ENCODE measurements at regions not wholly inside any gene's neighbourhood (a gene's known extent, or its start where the extent isn't known, plus 50 kb on each side); places are given as distances from the start of the nearest gene placed in this dataset.

DNA sequence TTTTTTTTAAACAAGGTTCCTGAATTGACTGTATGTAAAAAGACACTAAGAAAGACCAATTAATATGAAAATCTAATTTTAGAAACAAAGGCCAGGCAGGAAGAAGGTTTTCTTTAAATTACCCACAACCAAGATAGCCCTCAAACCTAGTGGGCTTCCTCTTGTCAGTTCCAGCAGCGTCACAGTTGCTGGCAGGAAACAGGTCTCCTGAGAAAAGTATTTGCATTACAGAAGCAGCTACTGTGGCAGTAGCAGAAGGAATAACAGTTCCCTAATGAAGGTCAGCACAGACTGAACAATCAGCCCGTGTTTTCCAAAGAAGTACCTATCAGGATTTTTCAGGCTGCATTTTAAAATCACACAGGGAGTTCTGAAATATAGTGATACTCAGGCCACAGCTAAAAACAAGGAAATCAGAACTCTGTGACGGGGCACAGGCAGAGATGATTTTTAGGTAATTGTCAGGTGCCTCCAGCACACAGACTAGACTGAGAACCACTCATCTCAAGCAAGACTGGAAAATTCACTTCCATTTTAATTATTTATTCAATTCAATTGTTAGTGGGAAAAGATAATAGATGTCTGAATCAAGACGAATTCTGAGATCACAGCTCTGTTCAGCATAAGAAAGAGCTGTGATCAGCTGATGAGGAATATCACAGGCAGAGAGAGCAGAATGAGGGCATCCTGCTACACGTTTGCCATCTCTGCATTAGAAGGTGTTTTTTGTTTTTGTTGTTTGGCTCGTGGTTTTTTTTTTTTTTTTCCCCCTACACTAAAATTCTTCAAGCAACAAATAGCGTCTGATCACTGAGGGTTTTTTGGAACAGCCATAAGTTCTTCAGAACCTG lies 230.5 kb upstream of the KHDRBS2 start:
- H3K36me3 ChIP-seq (ENCODE audit: control insufficient read depth in 1 of 2, insufficient read depth in 2 of 2, low read depth in 1 of 2, low read length in 2 of 2) = no peaks in the 10 kb centered on the region
- peaks cover 4% of the 10 kb centered on the region for H3K9me3 ChIP-seq (ENCODE audit: control insufficient read depth, low read length)
- no peak overlapping the region for H3K14ac ChIP-seq (ENCODE audit: low read length in 2 of 2)
- no peak overlapping the region for H3K27ac ChIP-seq (ENCODE audit: low read length, poor library complexity, severe bottlenecking)
- H3K18ac ChIP-seq (ENCODE audit: low read depth in 1 of 2, low read length in 2 of 2) = no peak overlapping the region
- no peak overlapping the region for H3K23ac ChIP-seq (ENCODE audit: low read length in 2 of 2)
- no peaks in the 10 kb centered on the region for H3K79me1 ChIP-seq (replicated peaks; ENCODE audit: low read length, poor library complexity, severe bottlenecking)
- no peak overlapping the region for H2BK12ac ChIP-seq (ENCODE audit: low read length in 2 of 2)
- no peak overlapping the region for H3K9ac ChIP-seq (ENCODE audit: low read length)
- no peak overlapping the region for H2BK5ac ChIP-seq (ENCODE audit: low read depth, low read length, poor library complexity, severe bottlenecking)
- no peak overlapping the region for H3K4me2 ChIP-seq (ENCODE audit: low read length, poor library complexity, severe bottlenecking)
- H3K4me1 ChIP-seq (ENCODE audit: control insufficient read depth, insufficient read depth, low read depth, low read length) = no peaks in the 10 kb centered on the region
- no peaks in the 10 kb centered on the region for H3K27me3 ChIP-seq (ENCODE audit: control insufficient read depth in 1 of 2, insufficient read depth in 1 of 2, low read length in 2 of 2)
- no peak overlapping the region for H4K8ac ChIP-seq (ENCODE audit: low read length)
- no peak overlapping the region for H4K91ac ChIP-seq (ENCODE audit: low read length)
- no peak overlapping the region for H2AK5ac ChIP-seq (ENCODE audit: low read length, severe bottlenecking)
- H2AFZ ChIP-seq (ENCODE audit: low read depth, low read length) = no peak overlapping the region
- H2BK120ac ChIP-seq (ENCODE audit: low read depth, low read length) = no peak overlapping the region
- no peak overlapping the region for H2BK15ac ChIP-seq (ENCODE audit: low read depth, poor library complexity, severe bottlenecking)
- no peak overlapping the region for H3K4ac ChIP-seq (ENCODE audit: low read depth in 1 of 2, low read length in 2 of 2)
- H3K4me3 ChIP-seq (ENCODE audit: insufficient read depth in 1 of 2, low read depth in 1 of 2, low read length in 2 of 2) = no peak overlapping the region
- no peak for DNase-seq
- whole genome bisulfite sequencing = 22% methylated on average over 4 of the region's 7 CpGs

- DNase-seq = no peak
- Histone ChIP-seq H4K91ac (ENCODE audit: low read length) (no peak overlapping the region), H2BK5ac (ENCODE audit: low read depth, low read length, poor library complexity, severe bottlenecking) (no peak overlapping the region), H3K27ac (ENCODE audit: low read length, poor library complexity, severe bottlenecking) (no peak overlapping the region), H3K18ac (ENCODE audit: low read depth in 1 of 2, low read length in 2 of 2) (no peak overlapping the region), H3K4ac (ENCODE audit: low read depth in 1 of 2, low read length in 2 of 2) (no peak overlapping the region), H3K23ac (ENCODE audit: low read length in 2 of 2) (no peak overlapping the region), H2AFZ (ENCODE audit: low read depth, low read length) (no peak overlapping the region), H3K9ac (ENCODE audit: low read length) (no peak overlapping the region), H2BK15ac (ENCODE audit: low read depth, poor library complexity, severe bottlenecking) (no peak overlapping the region), H3K79me1 (replicated peaks; ENCODE audit: low read length, poor library complexity, severe bottlenecking) (no peaks in the 10 kb centered on the region), H3K27me3 (ENCODE audit: control insufficient read depth in 1 of 2, insufficient read depth in 1 of 2, low read length in 2 of 2) (no peaks in the 10 kb centered on the region), H3K4me1 (ENCODE audit: control insufficient read depth, insufficient read depth, low read depth, low read length) (no peaks in the 10 kb centered on the region), H3K4me2 (ENCODE audit: low read length, poor library complexity, severe bottlenecking) (no peak overlapping the region), H4K8ac (ENCODE audit: low read length) (no peak overlapping the region), H3K4me3 (ENCODE audit: insufficient read depth in 1 of 2, low read depth in 1 of 2, low read length in 2 of 2) (no peak overlapping the region), H3K14ac (ENCODE audit: low read length in 2 of 2) (no peak overlapping the region), H2AK5ac (ENCODE audit: low read length, severe bottlenecking) (no peak overlapping the region), H3K36me3 (ENCODE audit: control insufficient read depth in 1 of 2, insufficient read depth in 2 of 2, low read depth in 1 of 2, low read length in 2 of 2) (no peaks in the 10 kb centered on the region), H2BK12ac (ENCODE audit: low read length in 2 of 2) (no peak overlapping the region), H2BK120ac (ENCODE audit: low read depth, low read length) (no peak overlapping the region), H3K9me3 (ENCODE audit: control insufficient read depth, low read length) (peaks cover 8% of the 10 kb centered on the region)
- WGBS = 90% methylated on average over 11 of the region's 11 CpGs
These were observed 206.3 kb upstream of the KHDRBS2 start for GRCh38 chr6:62492192-62492822.

DNA sequence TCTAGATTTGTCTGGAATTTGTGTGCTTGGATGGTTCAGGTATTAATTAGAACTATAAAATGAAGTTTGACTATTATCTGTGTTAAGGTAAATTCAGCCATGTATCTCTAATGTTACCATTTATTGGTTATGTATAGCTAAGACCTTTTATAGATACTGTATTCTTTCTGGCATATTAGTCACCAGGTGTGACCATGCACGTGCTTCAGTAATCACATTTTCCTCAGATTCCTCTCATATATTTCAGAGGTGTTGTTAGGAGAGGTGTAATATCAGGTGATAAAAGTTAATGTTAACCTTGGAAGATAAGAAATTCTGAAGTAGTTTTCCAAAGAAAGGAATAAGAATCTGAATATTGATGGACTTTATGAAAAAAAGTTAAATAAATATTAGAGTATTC lies 194.5 kb upstream of the KHDRBS2 start:
- Histone ChIP-seq H3K23ac (ENCODE audit: low read length in 2 of 2) (no peak overlapping the region), H3K4ac (ENCODE audit: low read depth in 1 of 2, low read length in 2 of 2) (no peak overlapping the region), H3K9ac (ENCODE audit: low read length) (no peak overlapping the region), H3K79me1 (replicated peaks; ENCODE audit: low read length, poor library complexity, severe bottlenecking) (no peaks in the 10 kb centered on the region), H2BK12ac (ENCODE audit: low read length in 2 of 2) (no peak overlapping the region), H3K4me1 (ENCODE audit: control insufficient read depth, insufficient read depth, low read depth, low read length) (no peaks in the 10 kb centered on the region), H3K18ac (ENCODE audit: low read depth in 1 of 2, low read length in 2 of 2) (no peak overlapping the region), H3K4me3 (ENCODE audit: insufficient read depth in 1 of 2, low read depth in 1 of 2, low read length in 2 of 2) (no peak overlapping the region), H4K91ac (ENCODE audit: low read length) (no peak overlapping the region), H4K8ac (ENCODE audit: low read length) (no peak overlapping the region), H2BK120ac (ENCODE audit: low read depth, low read length) (no peak overlapping the region), H2AK5ac (ENCODE audit: low read length, severe bottlenecking) (no peak overlapping the region), H2AFZ (ENCODE audit: low read depth, low read length) (no peak overlapping the region), H2BK5ac (ENCODE audit: low read depth, low read length, poor library complexity, severe bottlenecking) (no peak overlapping the region), H3K14ac (ENCODE audit: low read length in 2 of 2) (no peak overlapping the region), H3K36me3 (ENCODE audit: control insufficient read depth in 1 of 2, insufficient read depth in 2 of 2, low read depth in 1 of 2, low read length in 2 of 2) (no peaks in the 10 kb centered on the region), H3K4me2 (ENCODE audit: low read length, poor library complexity, severe bottlenecking) (no peak overlapping the region), H3K9me3 (ENCODE audit: control insufficient read depth, low read length) (peaks cover 4% of the 10 kb centered on the region), H3K27me3 (ENCODE audit: control insufficient read depth in 1 of 2, insufficient read depth in 1 of 2, low read length in 2 of 2) (no peaks in the 10 kb centered on the region), H2BK15ac (ENCODE audit: low read depth, poor library complexity, severe bottlenecking) (no peak overlapping the region), H3K27ac (ENCODE audit: low read length, poor library complexity, severe bottlenecking) (no peak overlapping the region)
- no peak for DNase-seq
- WGBS = no CpG with 5 or more reads among the region's 1 CpG

- H3K27me3 ChIP-seq (ENCODE audit: control insufficient read depth in 1 of 2, insufficient read depth in 1 of 2, low read length in 2 of 2) = no peaks in the 10 kb centered on the region
- no peak overlapping the region for H4K8ac ChIP-seq (ENCODE audit: low read length)
- H3K14ac ChIP-seq (ENCODE audit: low read length in 2 of 2) = no peak overlapping the region
- no peaks in the 10 kb centered on the region for H3K79me1 ChIP-seq (replicated peaks; ENCODE audit: low read length, poor library complexity, severe bottlenecking)
- no peak overlapping the region for H2AFZ ChIP-seq (ENCODE audit: low read depth, low read length)
- no peak overlapping the region for H2BK5ac ChIP-seq (ENCODE audit: low read depth, low read length, poor library complexity, severe bottlenecking)
- no peak overlapping the region for H2BK12ac ChIP-seq (ENCODE audit: low read length in 2 of 2)
- no peaks in the 10 kb centered on the region for H3K4me1 ChIP-seq (ENCODE audit: control insufficient read depth, insufficient read depth, low read depth, low read length)
- H3K36me3 ChIP-seq (ENCODE audit: control insufficient read depth in 1 of 2, insufficient read depth in 2 of 2, low read depth in 1 of 2, low read length in 2 of 2) = no peaks in the 10 kb centered on the region
- no peak overlapping the region for H2BK15ac ChIP-seq (ENCODE audit: low read depth, poor library complexity, severe bottlenecking)
- no peak overlapping the region for H3K4me3 ChIP-seq (ENCODE audit: insufficient read depth in 1 of 2, low read depth in 1 of 2, low read length in 2 of 2)
- H2BK120ac ChIP-seq (ENCODE audit: low read depth, low read length) = no peak overlapping the region
- DNase-seq = no peak
- WGBS = 100% methylated on average over 1 of the region's 4 CpGs
- H3K9me3 ChIP-seq (ENCODE audit: control insufficient read depth, low read length) = peaks cover 4% of the 10 kb centered on the region
- no peak overlapping the region for H3K4ac ChIP-seq (ENCODE audit: low read depth in 1 of 2, low read length in 2 of 2)
- H3K23ac ChIP-seq (ENCODE audit: low read length in 2 of 2) = no peak overlapping the region
- no peak overlapping the region for H2AK5ac ChIP-seq (ENCODE audit: low read length, severe bottlenecking)
- no peak overlapping the region for H3K9ac ChIP-seq (ENCODE audit: low read length)
- no peak overlapping the region for H4K91ac ChIP-seq (ENCODE audit: low read length)
- H3K18ac ChIP-seq (ENCODE audit: low read depth in 1 of 2, low read length in 2 of 2) = no peak overlapping the region
- no peak overlapping the region for H3K4me2 ChIP-seq (ENCODE audit: low read length, poor library complexity, severe bottlenecking)
- H3K27ac ChIP-seq (ENCODE audit: low read length, poor library complexity, severe bottlenecking) = no peak overlapping the region
These were observed 193.7 kb upstream of the KHDRBS2 start for GRCh38 chr6:62479697-62480220.
